T-helper 1 cell treated with Interleukin-12 subunit alpha and Interleukin-12 subunit beta and Interleukin-4 antibody, amounts not matched to agents 30 ng/mL and 1 ng/mL, for 36 hours (primary cell): ENCODE measurements at regions not wholly inside any gene's neighbourhood (a gene's known extent, or its start where the extent isn't known, plus 50 kb on each side); places are given as distances from the start of the nearest gene placed in this dataset.
"Not testable (repeated sequence)": the region's sequence is repeated elsewhere in the genome, so short reads cannot be mapped to it uniquely, and the experiment has no call there.

Experiments
- intact Hi-C: fragments of 100-400 bp; cut with micrococcal nuclease; formaldehyde crosslinking; loops from one replicate; pipeline ENCODE4 v1.15.1; 2024

DNA sequence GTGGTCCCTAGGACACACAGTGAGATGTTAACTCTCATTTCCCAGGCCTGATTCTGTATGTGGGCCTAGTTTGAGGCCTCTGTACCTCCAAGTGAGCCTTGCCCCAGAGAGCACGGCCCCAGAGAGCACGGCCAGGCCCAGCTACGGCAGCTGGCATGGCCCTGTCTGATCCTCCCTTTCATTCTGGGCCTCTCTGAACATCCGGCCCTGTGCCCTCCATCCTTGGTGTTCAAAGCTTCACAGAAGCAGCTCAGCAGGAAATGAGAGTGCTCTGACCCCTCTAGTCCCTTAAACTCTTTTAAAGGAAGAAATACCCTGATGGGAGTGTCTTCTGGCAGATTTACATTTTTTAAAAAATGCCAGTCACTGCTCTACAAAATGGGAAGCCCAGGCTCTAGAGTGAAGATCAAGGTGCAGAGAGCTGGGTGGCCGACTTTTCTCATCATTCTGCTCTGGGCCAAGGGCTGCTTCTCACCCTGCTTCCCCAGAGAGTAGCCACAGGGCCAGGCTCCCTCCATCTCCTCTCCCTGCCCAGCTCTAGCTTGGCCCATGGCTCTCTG, 171.9 kb downstream of the RPS24 start:
- intact Hi-C loops = no loop called here

DNA sequence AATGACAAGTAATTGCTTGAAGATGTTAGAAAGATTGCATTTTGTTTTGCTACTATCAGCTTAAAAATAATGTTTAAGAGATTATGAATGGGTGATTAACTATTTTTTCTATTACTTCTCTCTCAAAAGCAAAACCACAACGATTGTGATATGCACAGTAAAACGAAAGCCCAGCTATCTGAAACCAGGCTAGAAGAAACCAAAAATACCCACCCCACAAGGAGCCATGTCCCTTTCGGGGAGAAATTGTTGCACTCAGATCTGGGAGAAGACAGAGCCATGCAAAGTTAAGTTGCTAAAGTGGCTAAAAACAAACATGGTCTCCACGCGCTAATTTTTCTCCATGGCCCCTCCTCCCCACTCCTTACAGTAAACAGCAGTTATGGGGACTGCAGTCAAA, 173.6 kb downstream of the RPS24 start:
- intact Hi-C loops = no loop called here

DNA sequence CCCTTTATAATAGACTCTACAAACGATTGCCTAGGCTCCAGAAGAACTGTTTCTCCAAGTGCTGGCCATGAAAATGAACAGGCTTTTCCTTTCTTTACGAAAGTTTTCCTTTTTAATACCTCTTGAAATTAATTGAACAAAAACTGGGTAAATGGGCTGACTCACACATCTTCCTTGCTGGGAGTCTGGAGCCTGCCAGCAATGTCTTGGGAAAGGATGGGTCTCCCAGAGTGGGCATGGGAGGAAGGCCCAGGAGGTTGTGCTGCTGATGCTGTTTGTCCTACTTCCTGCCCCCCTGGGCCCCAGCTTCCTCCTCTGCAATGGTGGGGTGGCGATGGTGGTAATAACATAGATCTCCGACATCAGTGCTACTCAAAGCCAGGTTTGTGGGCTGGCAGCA, 174.1 kb downstream of the RPS24 start:
- intact Hi-C loops = no loop called here

GRCh38 chr10:78209970-78210369, 176.3 kb downstream of the RPS24 start:
- intact Hi-C loops = loop anchor here (2.0 kb wide), 1 partner anchor 985 kb away; no protein-coding TSS in a partner anchor

DNA sequence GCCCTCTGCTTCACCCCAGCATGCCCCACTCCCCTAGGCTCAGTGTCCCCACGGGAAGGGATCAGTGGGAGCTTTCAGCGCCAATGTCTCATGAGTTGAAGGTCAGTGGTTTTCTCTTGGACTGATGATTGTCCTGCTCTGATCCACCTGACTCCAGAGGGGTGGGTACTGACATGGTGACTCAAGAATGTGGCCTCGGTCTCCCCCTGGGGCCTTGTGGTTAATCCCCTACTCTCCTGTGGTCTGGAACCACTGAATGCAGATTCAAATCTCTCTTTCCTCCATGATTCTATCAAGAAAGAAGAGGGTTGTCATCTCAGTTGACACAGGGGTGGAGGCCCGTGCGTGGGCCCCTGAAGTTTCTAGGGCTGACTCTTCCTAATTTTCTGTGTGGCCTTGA, 176.9 kb downstream of the RPS24 start:
- intact Hi-C loops = loop anchor here (2.0 kb wide), 1 partner anchor 984 kb away; no protein-coding TSS in a partner anchor

- intact Hi-C loops = loop anchor here (1.0 to 2.0 kb wide), 2 partner anchors 446 to 984 kb away; no protein-coding TSS in a partner anchor
Measured at GRCh38 chr10:78210976-78211375, 177.3 kb downstream of the RPS24 start.

- intact Hi-C loops = loop anchor here (1.0 to 2.0 kb wide), 2 partner anchors 446 to 983 kb away; no protein-coding TSS in a partner anchor
Measured at GRCh38 chr10:78211561-78212051, 177.9 kb downstream of the RPS24 start.

- intact Hi-C loops = no loop called here
Measured at GRCh38 chr10:78212060-78212785, 178.6 kb downstream of the RPS24 start.

- intact Hi-C loops = no loop called here
Measured at GRCh38 chr10:78212786-78213175, 179.1 kb downstream of the RPS24 start.

DNA sequence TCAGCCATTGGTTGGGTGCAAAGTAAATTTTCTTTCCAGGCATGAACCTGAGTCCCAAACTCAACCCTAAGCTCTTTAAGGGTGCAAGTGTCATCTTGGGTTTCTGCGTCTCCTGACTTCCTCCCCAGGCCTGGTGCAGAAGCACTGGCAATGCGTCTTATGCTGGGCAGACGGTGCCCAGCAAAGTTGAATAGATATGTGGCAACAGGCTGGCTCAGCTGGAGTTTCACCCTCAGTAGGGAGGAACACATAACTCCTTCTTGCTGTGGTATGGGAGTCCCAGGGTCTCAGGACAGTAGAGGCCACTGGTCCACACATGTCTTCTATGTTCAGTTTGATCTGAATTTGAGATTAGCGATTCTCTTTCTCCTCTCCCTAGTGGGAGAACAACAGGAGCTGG, 181.3 kb downstream of the RPS24 start:
- intact Hi-C loops = no loop called here

DNA sequence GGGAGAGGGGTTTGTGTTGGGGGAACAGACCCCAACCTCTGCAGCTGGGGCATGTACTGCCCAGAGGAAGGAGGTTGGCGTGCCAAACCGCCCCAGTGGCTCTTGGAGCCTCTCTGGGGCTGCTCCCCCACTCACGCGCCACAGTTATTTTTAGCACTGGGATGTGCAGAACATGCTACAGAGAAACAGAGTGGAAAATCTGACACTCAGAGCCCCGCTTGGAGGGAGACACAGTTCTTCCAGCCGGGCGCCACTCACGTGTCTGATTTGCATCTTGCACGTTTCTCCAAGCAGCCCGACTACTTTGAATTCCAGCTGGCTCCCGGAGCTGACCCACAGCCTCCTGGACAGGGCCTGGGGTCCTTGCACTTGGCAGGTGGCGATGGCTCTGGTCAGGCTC, 182.0 kb downstream of the RPS24 start:
- intact Hi-C loops = no loop called here

DNA sequence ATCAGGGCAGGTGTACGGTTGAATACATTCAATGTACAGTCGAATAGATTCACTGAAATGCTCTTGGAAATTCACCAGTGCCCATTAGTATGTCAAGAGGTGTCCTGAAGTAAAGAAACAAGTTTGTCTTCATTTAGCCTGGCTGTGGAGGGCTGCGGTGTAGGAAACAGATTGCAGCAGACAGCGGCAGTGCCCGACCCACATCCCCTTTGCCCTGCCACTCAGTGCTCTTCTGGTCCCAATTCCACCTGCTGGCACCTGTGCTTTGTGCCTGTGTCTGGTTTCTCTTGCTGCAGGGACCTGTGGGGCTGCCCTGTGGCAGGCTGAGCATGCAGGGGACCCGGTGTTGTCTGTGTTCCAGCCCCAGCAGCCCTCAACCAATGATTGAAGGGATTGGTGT, 183.7 kb downstream of the RPS24 start:
- intact Hi-C loops = no loop called here

- intact Hi-C loops = no loop called here
Measured at GRCh38 chr10:78218798-78219490, 185.3 kb downstream of the RPS24 start.

DNA sequence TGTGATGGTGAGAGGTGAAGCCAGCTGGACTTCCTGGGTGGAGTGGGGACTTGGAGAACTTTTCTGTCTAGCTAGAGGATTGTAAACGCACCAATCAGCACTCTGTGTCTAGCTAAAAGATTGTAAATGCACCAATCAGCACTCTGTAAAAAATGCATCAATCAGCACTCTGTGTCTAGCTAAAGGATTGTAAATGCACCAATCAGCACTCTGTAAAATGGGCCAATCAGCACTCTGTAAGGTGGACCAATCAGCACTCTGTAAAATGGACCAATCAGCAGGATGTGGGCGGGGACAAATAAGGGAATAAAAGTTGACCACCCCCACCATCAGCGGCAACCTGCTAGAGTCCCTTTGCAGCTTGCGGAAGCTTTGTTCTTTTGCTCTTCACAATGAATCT, 185.9 kb downstream of the RPS24 start:
- intact Hi-C loops = not testable (repeated sequence)

- intact Hi-C loops = no loop called here
Measured at GRCh38 chr10:78220781-78221180, 187.1 kb downstream of the RPS24 start.

- intact Hi-C loops = no loop called here
Measured at GRCh38 chr10:78222096-78222790, 188.6 kb downstream of the RPS24 start.

- intact Hi-C loops = no loop called here
Measured at GRCh38 chr10:78223088-78223487, 189.4 kb downstream of the RPS24 start.

- intact Hi-C loops = no loop called here
Measured at GRCh38 chr10:78224602-78225001, 190.9 kb downstream of the RPS24 start.

GRCh38 chr10:78225594-78225993, 191.9 kb downstream of the RPS24 start:
- intact Hi-C loops = no loop called here

- intact Hi-C loops = no loop called here
Measured at GRCh38 chr10:78229489-78229888, 195.8 kb downstream of the RPS24 start.

DNA sequence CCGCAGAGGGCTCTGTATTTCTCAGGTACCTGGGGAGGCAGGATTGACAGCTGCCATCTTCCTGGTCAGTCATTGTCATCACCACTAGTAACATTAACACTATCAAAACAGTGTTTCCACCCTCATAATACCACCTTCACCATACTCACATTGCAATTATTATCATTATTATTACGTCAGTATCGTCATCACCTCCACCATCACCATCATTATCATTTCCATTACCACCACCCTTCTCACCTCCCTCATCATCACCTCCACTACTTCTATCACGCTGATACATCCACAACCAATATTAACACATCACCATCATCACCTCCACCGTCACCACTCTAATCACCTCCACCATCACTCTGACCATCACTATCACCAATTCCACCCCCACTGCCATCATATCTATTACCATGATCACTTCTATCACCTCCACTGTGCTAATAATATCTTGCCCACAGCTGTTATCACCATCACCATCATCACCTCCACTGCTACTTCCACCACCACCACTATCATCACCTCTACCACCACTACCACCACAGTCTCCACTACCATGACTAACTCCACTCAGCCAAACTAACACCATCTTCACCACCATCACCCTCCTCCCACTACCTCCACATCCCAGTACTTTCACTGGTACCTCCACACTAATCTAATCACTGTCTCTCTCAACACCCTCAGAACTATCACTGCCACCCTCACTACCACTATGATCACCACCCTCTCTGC, 196.4 kb downstream of the RPS24 start:
- intact Hi-C loops = no loop called here
